Left lung (tissue), 4 donors: ENCODE measurements at regions not wholly inside any gene's neighbourhood (a gene's known extent, or its start where the extent isn't known, plus 50 kb on each side); places are given as distances from the start of the nearest gene placed in this dataset.

Experiments
- ATAC-seq: fragments of 200-7000 bp; cut with Tn5 transposase; one replicate; pipeline ENCODE4 v1.9.1; 2020; ENCODE audit warnings: moderate library complexity
- DNase-seq, 4 donors: peaks; one replicate each; pipeline ENCODE4 v3.0.0-alpha.2; 2013 to 2020
- H3K27ac ChIP-seq, 2 donors: fragments of 200-600 bp; sonication (generic) in 1 of 2; one replicate each; pipeline versions ENCODE4 v1.5.0 to v1.8.0; 2020 to 2021
- H3K27me3 ChIP-seq, 2 donors: fragments of 200-600 bp; sonication (generic) in 1 of 2; one replicate each; pipeline versions ENCODE4 v1.5.0 to v1.8.0; 2020 to 2021
- H3K36me3 ChIP-seq, 2 donors: fragments of 200-600 bp; sonication (generic) in 1 of 2; one replicate each; pipeline versions ENCODE4 v1.5.0 to v1.8.0; 2020 to 2021
- H3K4me1 ChIP-seq, 2 donors: fragments of 200-600 bp; one replicate each; pipeline ENCODE4 v1.8.0; 2021
- H3K4me3 ChIP-seq, 2 donors: fragments of 200-600 bp; sonication (generic) in 1 of 2; one replicate each; pipeline versions ENCODE4 v1.5.0 to v1.8.0; 2020 to 2021; ENCODE audit warnings: mild to moderate bottlenecking in 1 of 2
- H3K9me3 ChIP-seq, 2 donors: fragments of 200-600 bp; sonication (generic) in 1 of 2; one replicate each; pipeline versions ENCODE4 v1.5.0 to v1.8.0; 2020 to 2021
- intact Hi-C, 2 donors: fragments of 100-400 bp; cut with DNase I; formaldehyde crosslinking; loops; one replicate each; pipeline versions ENCODE4 v1.11.2 to v1.14.2; 2022
- TF ChIP-seq, protein P1 (sequence below), 2 donors: fragments of 200-600 bp; sonication (generic) in 1 of 2; IDR thresholded peaks; one replicate each; pipeline versions ENCODE4 v1.5.0 to v1.8.0; 2021; ENCODE audit warnings: antibody characterized with exemption in 2 of 2
- donor health status: DM: no; HTN: yes; CAD: no.
- donor health status: DM: no; HTN: no; CAD: no.

DNA sequence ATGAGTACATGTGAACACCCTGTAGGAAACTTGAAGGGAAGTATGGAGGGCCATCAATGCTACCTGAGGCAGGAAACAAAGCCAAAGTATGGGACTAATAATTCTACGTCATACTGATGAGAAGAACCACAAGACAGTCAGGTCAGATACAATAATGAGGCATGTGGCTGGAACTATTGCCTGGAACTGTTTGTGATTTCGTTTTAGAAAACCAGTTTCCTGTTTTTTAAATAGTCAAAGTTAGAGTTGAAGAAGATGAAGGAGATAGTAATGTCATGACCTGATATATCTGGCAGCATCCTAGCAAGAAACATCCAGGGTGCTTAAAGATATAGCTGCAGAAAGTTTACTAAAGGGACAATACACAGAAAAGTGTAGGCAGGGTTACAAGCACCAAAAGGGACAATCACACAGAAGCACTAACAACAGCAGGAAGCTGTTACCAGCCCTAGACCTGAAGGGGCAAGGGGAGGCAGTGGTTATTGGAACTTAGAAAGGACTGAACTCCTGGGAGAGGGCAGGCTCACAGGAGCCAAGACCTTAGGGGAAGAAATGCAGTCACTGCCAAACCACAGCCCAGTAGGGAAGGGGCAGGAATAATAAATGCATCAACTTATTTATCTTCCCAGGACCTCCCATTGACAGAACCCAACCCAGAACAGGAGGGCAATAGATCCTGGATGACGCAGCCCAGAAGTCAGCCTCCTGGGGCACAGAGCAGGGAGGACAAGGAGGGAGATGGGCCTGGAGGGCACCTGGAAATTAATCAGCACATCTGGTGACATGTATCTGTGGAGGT, 302.1 kb upstream of the STT3B start:
- TF ChIP-seq, protein P1, sequence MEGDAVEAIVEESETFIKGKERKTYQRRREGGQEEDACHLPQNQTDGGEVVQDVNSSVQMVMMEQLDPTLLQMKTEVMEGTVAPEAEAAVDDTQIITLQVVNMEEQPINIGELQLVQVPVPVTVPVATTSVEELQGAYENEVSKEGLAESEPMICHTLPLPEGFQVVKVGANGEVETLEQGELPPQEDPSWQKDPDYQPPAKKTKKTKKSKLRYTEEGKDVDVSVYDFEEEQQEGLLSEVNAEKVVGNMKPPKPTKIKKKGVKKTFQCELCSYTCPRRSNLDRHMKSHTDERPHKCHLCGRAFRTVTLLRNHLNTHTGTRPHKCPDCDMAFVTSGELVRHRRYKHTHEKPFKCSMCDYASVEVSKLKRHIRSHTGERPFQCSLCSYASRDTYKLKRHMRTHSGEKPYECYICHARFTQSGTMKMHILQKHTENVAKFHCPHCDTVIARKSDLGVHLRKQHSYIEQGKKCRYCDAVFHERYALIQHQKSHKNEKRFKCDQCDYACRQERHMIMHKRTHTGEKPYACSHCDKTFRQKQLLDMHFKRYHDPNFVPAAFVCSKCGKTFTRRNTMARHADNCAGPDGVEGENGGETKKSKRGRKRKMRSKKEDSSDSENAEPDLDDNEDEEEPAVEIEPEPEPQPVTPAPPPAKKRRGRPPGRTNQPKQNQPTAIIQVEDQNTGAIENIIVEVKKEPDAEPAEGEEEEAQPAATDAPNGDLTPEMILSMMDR (IDR thresholded peaks at IDR 0.05) = no peak
- Histone ChIP-seq H3K27ac (no peak overlapping the region), H3K4me3 (no peak overlapping the region), H3K4me1 (peaks cover 0 to 35% of the 10 kb centered on the region in 2 donors), H3K27me3 (no peaks in the 10 kb centered on the region), H3K9me3 (no peaks in the 10 kb centered on the region), H3K36me3 (no peaks in the 10 kb centered on the region)
- ATAC-seq (no peak), DNase-seq (no peak)
- intact Hi-C loops = no loop called here

DNA sequence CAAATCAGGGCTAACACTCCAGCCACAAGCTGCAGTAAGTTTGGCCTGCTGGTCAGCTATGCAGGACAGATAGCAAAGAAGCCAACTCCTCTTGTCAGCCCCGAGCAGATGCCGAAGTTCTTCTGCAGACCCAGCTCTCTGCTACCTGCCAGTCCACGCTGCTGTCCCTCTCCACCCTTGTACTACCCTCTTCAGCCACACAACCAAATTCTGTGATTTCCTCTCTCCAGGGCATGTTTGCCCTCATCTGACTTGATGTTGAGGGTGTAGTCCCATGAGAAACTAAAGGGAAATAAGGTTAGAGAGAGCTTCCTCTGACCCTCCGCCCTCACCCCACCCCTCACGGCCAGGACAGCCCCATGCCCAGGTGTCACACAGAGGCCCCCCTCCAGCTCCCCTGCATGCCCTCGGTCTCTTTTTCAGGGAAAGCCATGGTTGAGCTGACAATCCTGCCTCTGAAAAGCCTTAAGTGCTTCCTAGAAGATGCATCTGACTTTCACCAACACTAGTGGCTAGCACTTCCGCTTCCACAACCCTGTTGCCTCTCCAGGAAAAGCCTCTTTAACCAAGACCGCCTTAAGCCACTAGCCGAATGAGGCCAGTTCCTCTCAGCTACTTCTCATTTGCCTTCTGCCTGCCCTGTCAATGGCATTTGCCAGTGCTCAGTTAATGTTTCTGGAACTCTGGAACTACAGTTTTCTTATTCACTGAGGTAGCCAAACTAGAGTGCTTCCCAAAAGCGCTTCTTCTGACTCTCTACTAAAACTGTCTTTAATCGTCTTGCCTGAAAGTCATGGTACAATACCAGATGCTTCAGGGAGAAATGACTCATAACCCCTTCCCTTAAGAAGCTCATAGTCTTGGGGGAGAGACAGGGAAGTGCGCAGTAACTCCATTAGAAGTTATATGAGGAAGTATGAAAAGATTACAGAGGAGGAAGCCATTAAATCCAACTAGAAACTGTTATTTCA, 300.4 kb upstream of the STT3B start:
- TF ChIP-seq, protein P1 (IDR thresholded peaks at IDR 0.05) = no peak
- Histone ChIP-seq H3K9me3 (no peaks in the 10 kb centered on the region), H3K36me3 (no peaks in the 10 kb centered on the region), H3K4me1 (peaks cover 0 to 28% of the 10 kb centered on the region in 2 donors), H3K27me3 (no peaks in the 10 kb centered on the region), H3K4me3 (no peak overlapping the region), H3K27ac (peak overlapping the region; percentile 10 to 84)
- ATAC-seq = peak; percentile 70
- DNase-seq = peak in 2 of 4 donors; percentile 60 to 64
- intact Hi-C loops = no loop called here

DNA sequence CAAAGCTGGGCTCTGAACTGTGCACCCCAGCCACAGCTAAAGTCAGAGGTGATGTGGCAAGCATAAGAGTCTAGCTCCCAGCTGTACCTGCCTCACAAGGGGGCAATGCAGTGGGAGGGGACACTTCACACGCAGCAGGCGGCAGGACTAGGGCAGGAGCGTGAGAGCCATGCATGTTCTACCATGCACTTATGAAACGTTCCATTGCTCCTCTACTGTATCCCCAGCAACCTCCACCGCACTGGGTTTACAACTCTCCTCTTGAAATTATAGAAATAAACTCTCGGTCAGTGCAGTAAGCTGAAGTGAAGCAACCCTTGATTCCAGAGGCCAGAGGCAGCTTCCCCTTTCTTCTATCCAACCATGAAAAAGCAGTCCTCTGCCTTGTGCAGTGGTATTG, 298.6 kb upstream of the STT3B start:
- H3K36me3 ChIP-seq = no peaks in the 10 kb centered on the region
- no peaks in the 10 kb centered on the region for H3K27me3 ChIP-seq
- TF ChIP-seq, protein P1 (IDR thresholded peaks at IDR 0.05) = no peak
- H3K4me3 ChIP-seq = no peak overlapping the region
- no peak for DNase-seq
- peak; percentile 60 for ATAC-seq
- H3K9me3 ChIP-seq = no peaks in the 10 kb centered on the region
- intact Hi-C loops = no loop called here
- H3K4me1 ChIP-seq = peaks cover 0 to 25% of the 10 kb centered on the region in 2 donors
- H3K27ac ChIP-seq = peak overlapping the region in 1 of 2 donors; percentile 84

DNA sequence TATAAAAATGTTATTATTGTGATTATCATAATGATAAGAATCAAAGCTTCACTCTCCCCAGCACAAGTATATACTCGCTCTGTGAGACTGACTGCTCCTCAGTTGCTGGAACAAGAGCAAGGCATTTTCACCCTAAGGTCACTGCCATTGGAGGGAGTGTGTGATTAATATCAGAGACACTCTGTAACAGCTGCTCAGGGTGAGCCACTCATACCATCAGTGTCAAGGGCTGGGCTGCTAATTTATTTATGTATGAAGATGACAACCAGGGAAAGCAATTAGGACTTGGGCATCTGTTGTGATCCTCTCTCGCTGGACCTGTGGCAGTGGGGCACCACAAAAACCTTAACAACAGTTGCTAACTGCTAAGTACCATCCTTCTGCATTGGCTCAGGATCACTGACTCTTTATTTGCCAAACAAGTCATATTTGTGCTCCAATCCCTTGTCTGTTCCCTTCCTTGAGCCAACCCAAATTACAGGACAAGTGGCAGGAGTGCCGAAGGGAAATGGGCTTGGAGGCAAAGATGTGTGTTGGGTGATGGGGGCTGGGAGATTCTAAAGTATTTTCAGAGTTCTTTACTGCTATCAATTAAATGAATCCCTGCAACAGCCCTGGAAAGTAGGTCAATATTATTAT, 297.5 kb upstream of the STT3B start:
- Histone ChIP-seq H3K27ac (no peak overlapping the region), H3K4me1 (peaks cover 0 to 25% of the 10 kb centered on the region in 2 donors), H3K9me3 (no peaks in the 10 kb centered on the region), H3K36me3 (no peaks in the 10 kb centered on the region), H3K27me3 (no peaks in the 10 kb centered on the region), H3K4me3 (no peak overlapping the region)
- ATAC-seq (no peak), DNase-seq (no peak)
- TF ChIP-seq, protein P1 (IDR thresholded peaks at IDR 0.05) = no peak
- intact Hi-C loops = no loop called here
